ENCODE measurements at regions not wholly inside any gene's neighbourhood (a gene's known extent, or its start where the extent isn't known, plus 50 kb on each side); places are given as distances from the start of the nearest gene placed in this dataset.

GRCh38 chr6:117110737-117111136 is 154.6 kb upstream of the VGLL2 start:
- TF ChIP-seq CTCF (IDR thresholded peaks at IDR 0.05; ENCODE audit: insufficient read depth, low read depth, low read length, missing control alignments): no peak
- no peak for DNase-seq (ENCODE audit: low read depth)
- no peak overlapping the region for H3K4me3 ChIP-seq (ENCODE audit: low read depth, low read length)

GRCh38 chr6:117117652-117118051 is 147.7 kb upstream of the VGLL2 start:
- no peak for DNase-seq (ENCODE audit: low read depth)
- TF ChIP-seq CTCF (IDR thresholded peaks at IDR 0.05; ENCODE audit: insufficient read depth, low read depth, low read length, missing control alignments): no peak
- no peak overlapping the region for H3K4me3 ChIP-seq (ENCODE audit: low read depth, low read length)

GRCh38 chr6:117118490-117118889 is 146.9 kb upstream of the VGLL2 start:
- no peak overlapping the region for H3K4me3 ChIP-seq (ENCODE audit: low read depth, low read length)
- TF ChIP-seq CTCF (IDR thresholded peaks at IDR 0.05; ENCODE audit: insufficient read depth, low read depth, low read length, missing control alignments): no peak
- no peak for DNase-seq (ENCODE audit: low read depth)

GRCh38 chr6:117126213-117126612 is 139.1 kb upstream of the VGLL2 start:
- no peak for DNase-seq (ENCODE audit: low read depth)
- no peak overlapping the region for H3K4me3 ChIP-seq (ENCODE audit: low read depth, low read length)
- no peak for TF ChIP-seq CTCF (IDR thresholded peaks at IDR 0.05; ENCODE audit: insufficient read depth, low read depth, low read length, missing control alignments)

GRCh38 chr6:117128052-117128451 is 137.3 kb upstream of the VGLL2 start:
- no peak for DNase-seq (ENCODE audit: low read depth)
- no peak for TF ChIP-seq CTCF (IDR thresholded peaks at IDR 0.05; ENCODE audit: insufficient read depth, low read depth, low read length, missing control alignments)
- H3K4me3 ChIP-seq (ENCODE audit: low read depth, low read length): no peak overlapping the region

GRCh38 chr6:117130125-117130524 is 135.2 kb upstream of the VGLL2 start:
- TF ChIP-seq CTCF (IDR thresholded peaks at IDR 0.05; ENCODE audit: insufficient read depth, low read depth, low read length, missing control alignments): no peak
- no peak overlapping the region for H3K4me3 ChIP-seq (ENCODE audit: low read depth, low read length)
- no peak for DNase-seq (ENCODE audit: low read depth)

GRCh38 chr6:117136702-117137101 is 128.7 kb upstream of the VGLL2 start:
- no peak for TF ChIP-seq CTCF (IDR thresholded peaks at IDR 0.05; ENCODE audit: insufficient read depth, low read depth, low read length, missing control alignments)
- no peak for DNase-seq (ENCODE audit: low read depth)
- H3K4me3 ChIP-seq (ENCODE audit: low read depth, low read length): no peak overlapping the region

Data from GM12865 (cell line).